Pancreas (tissue), 10 donors: ENCODE measurements at regions not wholly inside any gene's neighbourhood (a gene's known extent, or its start where the extent isn't known, plus 50 kb on each side); places are given as distances from the start of the nearest gene placed in this dataset.

Experiments
- ATAC-seq, 4 donors: fragments of 200-7000 bp; cut with Tn5 transposase; one replicate each; pipeline versions ENCODE4 v1.8.0 to v1.9.1; 2020; ENCODE audit warnings: mild to moderate bottlenecking in 4 of 4, moderate library complexity in 4 of 4
- DNase-seq, 6 donors: peaks; one replicate each; pipeline ENCODE4 v3.0.0-alpha.2; 2020
- FAIRE-seq: peaks from 2 replicates; lab custom pipeline; 2012; peaks lifted over from hg19 to GRCh38; lab: Jason Lieb, UNC
- H3K27ac ChIP-seq, 4 donors: fragments of 200-600 bp; sonication (generic); 1 replicate in 3 of 4; 2 replicates in 1 of 4; pipeline versions ENCODE4 v1.5.0 to v1.8.0; 2020
- H3K27me3 ChIP-seq, 4 donors: fragments of 200-600 bp; one replicate each; pipeline ENCODE4 v1.8.0; 2021
- H3K36me3 ChIP-seq, 3 donors: fragments of 200-600 bp; sonication (generic) in 1 of 3; one replicate each; pipeline versions ENCODE4 v1.5.0 to v1.8.0; 2020 to 2021
- H3K4me1 ChIP-seq, 3 donors: fragments of 200-600 bp; one replicate each; pipeline ENCODE4 v1.8.0; 2021
- H3K4me3 ChIP-seq, 4 donors: fragments of 200-600 bp; sonication (generic) in 2 of 4; one replicate each; pipeline versions ENCODE4 v1.5.0 to v1.8.0; 2020 to 2021
- H3K9me3 ChIP-seq, 4 donors: fragments of 200-600 bp; one replicate each; pipeline ENCODE4 v1.8.0; 2021
- CTCF ChIP-seq, 4 donors: fragments of 200-600 bp; sonication (generic) in 3 of 4; IDR thresholded peaks; one replicate each; pipeline versions ENCODE4 v1.5.0 to v1.8.0; 2021; ENCODE audit warnings: antibody characterized with exemption in 4 of 4
- WGBS, 2 donors: extraction: QIAGEN DNeasy Blood & Tissue Kit; methylation state at CpG; one replicate each; pipeline ENCODE4 v1.1.7; 2013; 5-methylcytosine and 5-hydroxymethylcytosine counted together
- intact Hi-C, 3 donors: fragments of 100-400 bp; cut with DNase I; formaldehyde crosslinking; loops; one replicate each; pipeline versions ENCODE4 v1.11.1 to v1.14.2; 2022
- donor health status: healthy with polysubstance abuse.
- donor health status: DM: no; HTN: no; CAD: no; lungs with moderate emphysema.
- donor health status: DM: no; HTN: no; CAD: no.
- donor health status: control.
- donor health status: control.
- donor health status: Bipolar disorder and iron deficiency.
- donor health status: DM: yes; HTN: yes; CAD: no.
- donor health status: DM: no; HTN: no; CAD: no.
- donor health status: DM: no; HTN: no; CAD: no.
- donor health status: DM: yes; HTN: yes; CAD: no.

GRCh38 chr12:85441025-85441424 is 161.0 kb downstream of the ALX1 start:
- intact Hi-C loops, result no loop called here
- no peak for TF ChIP-seq CTCF (IDR thresholded peaks at IDR 0.05)
- H3K4me1 ChIP-seq, result peaks cover 0 to 7% (median 0%) of the 10 kb centered on the region in 3 donors
- no peak overlapping the region for H3K4me3 ChIP-seq
- no peaks in the 10 kb centered on the region for H3K9me3 ChIP-seq
- H3K27me3 ChIP-seq, result peaks cover 0 to 8% (median 0%) of the 10 kb centered on the region in 4 donors
- H3K27ac ChIP-seq, result no peak overlapping the region
- no peak for DNase-seq
- 67 to 68% methylated on average over 3 of the region's 3 CpGs for WGBS, 2 donors
- ATAC-seq, result no peak
- H3K36me3 ChIP-seq, result no peaks in the 10 kb centered on the region
- FAIRE-seq, result no peak

GRCh38 chr12:85441741-85442140 is 161.7 kb downstream of the ALX1 start:
- WGBS, 2 donors, result 51 to 67% methylated on average over 1 of the region's 1 CpG
- FAIRE-seq, result no peak
- no peaks in the 10 kb centered on the region for H3K36me3 ChIP-seq
- no peak for TF ChIP-seq CTCF (IDR thresholded peaks at IDR 0.05)
- ATAC-seq, result no peak
- peaks cover 0 to 2% (median 0%) of the 10 kb centered on the region in 4 donors for H3K27me3 ChIP-seq
- intact Hi-C loops, result no loop called here
- H3K4me1 ChIP-seq, result peaks cover 0 to 7% (median 0%) of the 10 kb centered on the region in 3 donors
- no peak for DNase-seq
- H3K27ac ChIP-seq, result no peak overlapping the region
- no peak overlapping the region for H3K4me3 ChIP-seq
- H3K9me3 ChIP-seq, result no peaks in the 10 kb centered on the region

DNA sequence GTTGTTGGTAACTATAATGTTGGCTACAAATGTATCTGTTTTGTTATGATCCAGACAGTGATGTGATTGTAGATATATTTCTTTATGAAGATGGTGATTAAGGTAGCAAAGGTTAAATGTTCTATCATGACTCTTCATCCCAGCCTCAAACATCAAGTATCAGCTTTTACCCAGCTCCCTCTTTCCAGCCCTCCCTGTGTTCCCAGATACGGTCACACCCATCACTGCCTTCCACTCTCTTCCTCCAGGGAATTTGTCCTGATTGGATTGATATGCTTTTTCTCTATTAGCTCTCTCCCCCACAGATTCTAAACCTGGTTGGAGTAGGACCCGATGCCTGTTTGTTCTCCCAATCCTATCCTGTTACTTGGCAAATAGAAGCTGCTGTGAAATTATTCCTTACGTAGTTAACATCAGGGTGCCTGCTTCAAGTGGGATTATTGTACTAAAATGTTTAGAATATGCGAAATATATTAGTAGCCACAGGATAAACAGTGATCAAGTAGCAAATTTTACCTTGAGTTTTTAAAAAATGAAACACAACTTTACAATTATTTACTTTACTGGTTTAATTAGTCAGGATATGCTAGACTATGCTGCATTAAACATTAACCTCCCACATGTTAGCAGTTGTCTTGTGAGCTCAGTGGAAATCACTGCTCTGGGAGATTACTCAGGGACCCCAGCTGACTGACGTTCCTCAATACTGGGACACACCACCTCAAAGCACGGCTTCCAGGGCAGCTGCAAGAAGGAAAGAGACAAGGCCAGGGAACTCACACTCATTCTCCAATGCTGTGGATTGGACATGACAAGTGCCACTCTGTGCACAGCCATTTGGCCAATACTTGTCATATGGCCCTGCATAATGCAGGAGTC is 165.3 kb downstream of the ALX1 start:
- intact Hi-C loops, result no loop called here
- H3K4me3 ChIP-seq, result no peak overlapping the region
- H3K4me1 ChIP-seq, result peaks cover 0 to 5% (median 0%) of the 10 kb centered on the region in 3 donors
- H3K36me3 ChIP-seq, result no peaks in the 10 kb centered on the region
- H3K27me3 ChIP-seq, result peaks cover 0 to 9% (median 0%) of the 10 kb centered on the region in 4 donors
- H3K27ac ChIP-seq, result no peak overlapping the region
- 17 to 19% methylated on average over 6 of the region's 6 CpGs for WGBS, 2 donors
- DNase-seq, result no peak
- TF ChIP-seq CTCF (IDR thresholded peaks at IDR 0.05), result no peak
- FAIRE-seq, result no peak
- peak in 3 of 4 donors; percentile 21 to 58 (median 48) for ATAC-seq
- no peaks in the 10 kb centered on the region for H3K9me3 ChIP-seq

- no peak overlapping the region for H3K4me3 ChIP-seq
- H3K27me3 ChIP-seq, result peaks cover 0 to 9% (median 0%) of the 10 kb centered on the region in 4 donors
- 56 to 59% methylated on average over 1 of the region's 1 CpG for WGBS, 2 donors
- H3K4me1 ChIP-seq, result no peaks in the 10 kb centered on the region
- FAIRE-seq (no peak), ATAC-seq (no peak), DNase-seq (no peak)
- no peak overlapping the region for H3K27ac ChIP-seq
- intact Hi-C loops, result no loop called here
- TF ChIP-seq CTCF (IDR thresholded peaks at IDR 0.05), result no peak
- H3K36me3 ChIP-seq, result no peaks in the 10 kb centered on the region
- no peaks in the 10 kb centered on the region for H3K9me3 ChIP-seq
Observed at GRCh38 chr12:85448031-85448430, 168.0 kb downstream of the ALX1 start.
